HL-60 (cell line): ENCODE measurements at regions not wholly inside any gene's neighbourhood (a gene's known extent, or its start where the extent isn't known, plus 50 kb on each side); places are given as distances from the start of the nearest gene placed in this dataset.
"Not testable (repeated sequence)": the region's sequence is repeated elsewhere in the genome, so short reads cannot be mapped to it uniquely, and the experiment has no call there.

ENCODE experiments used
- CTCF ChIP-seq: IDR thresholded peaks from one replicate; pipeline ENCODE4 v1.5.1; 2011; ENCODE audit warnings: low read length, control low read depth, inconsistent platforms; ENCODE audit not compliant: insufficient read depth
- POLR2AphosphoS5 ChIP-seq: IDR thresholded peaks from 2 replicates; pipeline ENCODE4 v1.6.1; 2012; ENCODE audit warnings: low read depth
- REST ChIP-seq: IDR thresholded peaks from 2 replicates; pipeline ENCODE4 v1.6.1; 2012; ENCODE audit warnings: low read depth; ENCODE audit not compliant: insufficient replicate concordance

DNA sequence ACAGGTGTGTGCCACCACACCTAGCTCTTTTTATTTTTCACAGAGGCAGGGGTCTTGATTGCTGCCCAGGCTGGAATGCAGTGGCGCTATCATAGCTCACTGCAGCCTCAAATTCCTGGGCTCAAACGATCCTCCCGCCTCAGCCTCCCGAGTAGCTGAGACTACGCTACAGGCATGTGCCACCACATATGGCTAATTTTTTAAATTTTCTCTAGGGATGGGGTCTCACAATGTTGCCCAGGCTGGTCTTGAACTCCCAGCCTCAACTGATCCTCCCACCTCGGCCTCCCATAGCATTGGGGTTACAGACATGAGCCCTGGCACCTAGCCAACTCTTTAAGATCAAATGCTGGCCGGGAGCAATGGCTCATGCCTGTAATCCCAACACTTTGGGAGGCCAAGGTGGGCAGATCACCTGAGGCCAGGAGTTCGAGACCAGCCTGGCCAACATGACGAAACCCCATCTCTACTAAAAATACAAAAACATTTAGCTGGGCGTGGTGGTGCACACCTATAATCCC is 50.6 kb upstream of the MYL10 start:
- TF ChIP-seq CTCF, POLR2AphosphoS5, REST: not testable (repeated sequence)
